Trophoblast cell (in vitro differentiated cells and primary cell): ENCODE measurements at regions not wholly inside any gene's neighbourhood (a gene's known extent, or its start where the extent isn't known, plus 50 kb on each side); places are given as distances from the start of the nearest gene placed in this dataset.

Experiments
- DNase-seq, 2 donors: peaks; one replicate each; pipeline ENCODE4 v3.0.0-alpha.2; 2016
- H2AFZ ChIP-seq: 2 replicates; pipeline ENCODE4 v1.6.1; 2013; ENCODE audit warnings: low read length, moderate library complexity, mild to moderate bottlenecking; ENCODE audit not compliant: insufficient read depth, poor library complexity
- H2AK5ac ChIP-seq: 2 replicates; pipeline ENCODE4 v1.6.1; 2013; ENCODE audit warnings: mild to moderate bottlenecking, low read length
- H2BK120ac ChIP-seq: 2 replicates; pipeline ENCODE4 v1.6.1; 2013; ENCODE audit warnings: low read length, mild to moderate bottlenecking, moderate library complexity; ENCODE audit not compliant: insufficient read depth, poor library complexity
- H2BK12ac ChIP-seq: 2 replicates; pipeline ENCODE4 v1.6.1; 2013; ENCODE audit warnings: mild to moderate bottlenecking, low read length, moderate library complexity
- H2BK5ac ChIP-seq: 2 replicates; pipeline ENCODE4 v1.6.1; 2013; ENCODE audit warnings: low read length, low read depth, moderate library complexity, mild to moderate bottlenecking; ENCODE audit not compliant: poor library complexity
- H3K14ac ChIP-seq: 2 replicates; pipeline ENCODE4 v1.6.1; 2013; ENCODE audit warnings: mild to moderate bottlenecking, low read length
- H3K18ac ChIP-seq: 2 replicates; pipeline ENCODE4 v1.6.1; 2013; ENCODE audit warnings: mild to moderate bottlenecking, low read length
- H3K23ac ChIP-seq: 2 replicates; pipeline ENCODE4 v1.6.1; 2013; ENCODE audit warnings: low read length
- H3K27ac ChIP-seq: 2 replicates; pipeline ENCODE4 v1.5.1; 2013; ENCODE audit warnings: low read depth, mild to moderate bottlenecking, inconsistent platforms, low read length, moderate library complexity
- H3K27me3 ChIP-seq: 2 replicates; pipeline ENCODE4 v1.6.1; 2013; ENCODE audit warnings: inconsistent platforms, mild to moderate bottlenecking, low read length, moderate library complexity; ENCODE audit not compliant: insufficient read depth
- H3K36me3 ChIP-seq, 2 experiments: 1 replicate in 1 of 2; 2 replicates in 1 of 2; pipeline ENCODE4 v1.6.1; 2013; ENCODE audit warnings: low read length in 2 of 2, mild to moderate bottlenecking in 2 of 2, moderate library complexity in 1 of 2; ENCODE audit not compliant: insufficient read depth in 2 of 2, control insufficient read depth in 1 of 2
- H3K4ac ChIP-seq: 2 replicates; pipeline ENCODE4 v1.6.1; 2013; ENCODE audit warnings: low read depth, mild to moderate bottlenecking, low read length, moderate library complexity
- H3K4me1 ChIP-seq, 2 experiments: 1 replicate in 1 of 2; 2 replicates in 1 of 2; pipeline ENCODE4 v1.6.1; 2013; ENCODE audit warnings: low read length in 2 of 2, mild to moderate bottlenecking in 2 of 2, moderate library complexity in 1 of 2; ENCODE audit not compliant: insufficient read depth in 2 of 2, control insufficient read depth in 1 of 2
- H3K4me2 ChIP-seq: 2 replicates; pipeline ENCODE4 v1.6.1; 2013; ENCODE audit warnings: inconsistent platforms, mild to moderate bottlenecking, low read length, moderate library complexity
- H3K4me3 ChIP-seq: 2 replicates; pipeline ENCODE4 v1.5.1; 2013; ENCODE audit warnings: mild to moderate bottlenecking, low read depth, low read length, inconsistent platforms
- H3K79me1 ChIP-seq: one replicate; pipeline ENCODE4 v1.6.1; 2013; ENCODE audit warnings: low read length
- H3K79me2 ChIP-seq: 2 replicates; pipeline ENCODE4 v1.6.1; 2013; ENCODE audit warnings: low read length, mild to moderate bottlenecking; ENCODE audit not compliant: control insufficient read depth, insufficient read depth, poor library complexity
- H3K9ac ChIP-seq: 2 replicates; pipeline ENCODE4 v1.6.1; 2013; ENCODE audit warnings: mild to moderate bottlenecking, low read length
- H3K9me3 ChIP-seq: 2 replicates; pipeline ENCODE4 v1.6.1; 2013; ENCODE audit warnings: low read depth, mild to moderate bottlenecking, control low read depth, inconsistent platforms, low read length; ENCODE audit not compliant: insufficient read depth
- H4K12ac ChIP-seq: 2 replicates; pipeline ENCODE4 v1.6.1; 2013; ENCODE audit warnings: low read depth, mild to moderate bottlenecking, low read length, moderate library complexity
- H4K8ac ChIP-seq: 2 replicates; pipeline ENCODE4 v1.6.1; 2013; ENCODE audit warnings: low read depth, mild to moderate bottlenecking, low read length, moderate library complexity
- H4K91ac ChIP-seq: one replicate; pipeline ENCODE4 v1.6.1; 2013; ENCODE audit warnings: low read depth, mild to moderate bottlenecking, low read length, moderate library complexity
- WGBS: extraction: QIAGEN DNeasy Blood & Tissue Kit; methylation state at CpG from one replicate; pipeline ENCODE4 v1.1.7; 2013; ENCODE audit warnings: missing lambda C conversion rate; ENCODE audit not compliant: insufficient read length, insufficient coverage; ENCODE audit errors: extremely low coverage; 5-methylcytosine and 5-hydroxymethylcytosine counted together

- Histone ChIP-seq H3K27ac (no peak overlapping the region), H4K8ac (no peak overlapping the region), H3K9me3 (no peaks in the 10 kb centered on the region), H2BK120ac (no peak overlapping the region), H4K91ac (no peak overlapping the region), H4K12ac (no peak overlapping the region), H2AFZ (no peak overlapping the region), H3K27me3 (no peaks in the 10 kb centered on the region), H2AK5ac (no peak overlapping the region), H3K36me3 (peaks cover 0 to 2% of the 10 kb centered on the region in 2 experiments), H3K4ac (no peak overlapping the region), H2BK12ac (no peak overlapping the region), H3K4me1 (no peaks in the 10 kb centered on the region), H3K79me2 (no peaks in the 10 kb centered on the region), H3K4me2 (no peak overlapping the region), H3K14ac (no peak overlapping the region), H3K4me3 (no peak overlapping the region), H3K79me1 (no peaks in the 10 kb centered on the region), H3K9ac (no peak overlapping the region), H2BK5ac (no peak overlapping the region), H3K23ac (no peak overlapping the region), H3K18ac (no peak overlapping the region)
- WGBS, result no CpG with 5 or more reads among the region's 1 CpG
- DNase-seq, result no peak
These were observed 386.6 kb upstream of the VWC2 start for GRCh38 chr7:49386792-49387191.

DNA sequence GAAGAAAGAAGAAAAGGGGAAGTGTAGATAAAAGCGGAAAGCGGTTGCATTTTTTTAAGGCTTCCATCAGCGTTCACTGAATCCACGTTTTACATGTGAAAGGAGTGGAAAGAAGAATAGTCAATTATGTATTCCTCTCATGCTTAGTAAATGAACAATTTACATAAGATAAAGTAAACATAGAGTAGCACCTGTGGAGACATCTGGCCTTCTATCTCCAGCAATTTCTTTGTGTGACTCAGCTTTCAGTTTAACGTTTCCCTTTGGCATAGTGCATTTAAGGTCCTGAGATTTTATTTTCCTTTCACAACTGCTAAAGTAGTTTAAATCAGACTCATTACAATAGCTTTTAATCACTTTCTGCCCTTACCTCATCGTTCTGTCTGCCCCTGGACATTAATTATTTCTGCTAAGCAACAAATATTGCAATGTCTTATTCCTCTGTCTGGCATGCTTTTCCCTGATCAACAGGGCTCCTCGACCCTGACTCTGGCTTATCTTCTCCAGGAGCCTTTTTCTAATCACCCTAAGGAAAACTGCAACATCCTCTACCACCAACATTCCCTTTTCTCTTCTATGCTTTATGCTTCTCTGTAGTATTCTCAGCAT lies 383.5 kb upstream of the VWC2 start:
- no peak overlapping the region for H3K4me2 ChIP-seq
- no peaks in the 10 kb centered on the region for H3K4me1 ChIP-seq
- H2AFZ ChIP-seq, result no peak overlapping the region
- H2BK5ac ChIP-seq, result no peak overlapping the region
- no peak overlapping the region for H3K23ac ChIP-seq
- no peak overlapping the region for H2BK120ac ChIP-seq
- H3K9ac ChIP-seq, result no peak overlapping the region
- no peaks in the 10 kb centered on the region for H3K9me3 ChIP-seq
- no peaks in the 10 kb centered on the region for H3K27me3 ChIP-seq
- no peaks in the 10 kb centered on the region for H3K79me2 ChIP-seq
- no peak overlapping the region for H2AK5ac ChIP-seq
- no peak overlapping the region for H3K27ac ChIP-seq
- no peak overlapping the region for H3K14ac ChIP-seq
- H4K91ac ChIP-seq, result no peak overlapping the region
- no peak overlapping the region for H3K4me3 ChIP-seq
- no peaks in the 10 kb centered on the region for H3K79me1 ChIP-seq
- no peak overlapping the region for H4K12ac ChIP-seq
- H2BK12ac ChIP-seq, result no peak overlapping the region
- no peak overlapping the region for H3K4ac ChIP-seq
- WGBS, result no CpG with 5 or more reads among the region's 7 CpGs
- no peak overlapping the region for H4K8ac ChIP-seq
- H3K18ac ChIP-seq, result no peak overlapping the region
- peaks cover 0 to 2% of the 10 kb centered on the region in 2 experiments for H3K36me3 ChIP-seq
- DNase-seq, result no peak

GRCh38 chr7:49396229-49396628 lies 377.2 kb upstream of the VWC2 start:
- Histone ChIP-seq H3K4ac (no peak overlapping the region), H3K27ac (no peak overlapping the region), H2BK12ac (no peak overlapping the region), H3K14ac (no peak overlapping the region), H2AFZ (no peak overlapping the region), H4K8ac (no peak overlapping the region), H3K79me1 (no peaks in the 10 kb centered on the region), H4K12ac (no peak overlapping the region), H3K23ac (no peak overlapping the region), H3K18ac (no peak overlapping the region), H3K79me2 (no peaks in the 10 kb centered on the region), H3K4me2 (no peak overlapping the region), H3K4me1 (peaks cover 5 to 7% of the 10 kb centered on the region in 2 experiments), H3K36me3 (no peaks in the 10 kb centered on the region), H3K9me3 (no peaks in the 10 kb centered on the region), H2BK120ac (no peak overlapping the region), H2BK5ac (no peak overlapping the region), H3K9ac (no peak overlapping the region), H3K27me3 (no peaks in the 10 kb centered on the region), H2AK5ac (no peak overlapping the region), H4K91ac (no peak overlapping the region), H3K4me3 (no peak overlapping the region)
- WGBS, result no CpG with 5 or more reads among the region's 4 CpGs
- no peak for DNase-seq

- no peaks in the 10 kb centered on the region for H3K36me3 ChIP-seq
- H3K79me1 ChIP-seq, result no peaks in the 10 kb centered on the region
- no peak overlapping the region for H3K18ac ChIP-seq
- H3K9me3 ChIP-seq, result no peaks in the 10 kb centered on the region
- no peak overlapping the region for H3K27ac ChIP-seq
- H3K4me2 ChIP-seq, result no peak overlapping the region
- H2AK5ac ChIP-seq, result no peak overlapping the region
- no peak for DNase-seq
- H3K4ac ChIP-seq, result no peak overlapping the region
- H3K79me2 ChIP-seq, result no peaks in the 10 kb centered on the region
- H2AFZ ChIP-seq, result no peak overlapping the region
- H2BK12ac ChIP-seq, result no peak overlapping the region
- no peaks in the 10 kb centered on the region for H3K27me3 ChIP-seq
- no peak overlapping the region for H3K9ac ChIP-seq
- no peak overlapping the region for H2BK5ac ChIP-seq
- H4K91ac ChIP-seq, result no peak overlapping the region
- WGBS, result no CpG with 5 or more reads among the region's 4 CpGs
- H3K14ac ChIP-seq, result no peak overlapping the region
- no peak overlapping the region for H4K12ac ChIP-seq
- peaks cover 5 to 7% of the 10 kb centered on the region in 2 experiments for H3K4me1 ChIP-seq
- no peak overlapping the region for H3K23ac ChIP-seq
- H3K4me3 ChIP-seq, result no peak overlapping the region
- H4K8ac ChIP-seq, result no peak overlapping the region
- no peak overlapping the region for H2BK120ac ChIP-seq
These were observed 375.7 kb upstream of the VWC2 start for GRCh38 chr7:49397750-49398149.
